Type B pancreatic cell (in vitro differentiated cells): ENCODE measurements at regions not wholly inside any gene's neighbourhood (a gene's known extent, or its start where the extent isn't known, plus 50 kb on each side); places are given as distances from the start of the nearest gene placed in this dataset.
"Not testable (repeated sequence)": the region's sequence is repeated elsewhere in the genome, so short reads cannot be mapped to it uniquely, and the experiment has no call there.

Experiments
- DNase-seq: peaks from one replicate; pipeline ENCODE4 v3.0.0; 2021; ENCODE audit warnings: mixed read lengths; ENCODE audit not compliant: unreplicated experiment; ENCODE audit errors: extremely low spot score
- H3K27ac Mint-ChIP-seq: 2 replicates; pipeline ENCODE4 v1.8.0; 2021; ENCODE audit warnings: mild to moderate bottlenecking, mixed read lengths
- H3K27me3 Mint-ChIP-seq: 2 replicates; pipeline ENCODE4 v1.8.0; 2021; ENCODE audit warnings: mixed read lengths
- H3K36me3 Mint-ChIP-seq: 2 replicates; pipeline ENCODE4 v1.8.0; 2021; ENCODE audit warnings: mixed read lengths
- H3K4me1 Mint-ChIP-seq: one replicate; pipeline ENCODE4 v1.8.0; 2021; ENCODE audit warnings: mixed read lengths; ENCODE audit not compliant: unreplicated experiment
- H3K4me3 Mint-ChIP-seq: 2 replicates; pipeline ENCODE4 v1.8.0; 2021; ENCODE audit warnings: mild to moderate bottlenecking, mixed read lengths
- H3K9me3 Mint-ChIP-seq: 2 replicates; pipeline ENCODE4 v1.8.0; 2021; ENCODE audit warnings: mixed read lengths
- CTCF ChIP-seq: fragments of 200-600 bp; sonication (generic); conservative IDR thresholded peaks from 2 replicates; pipeline ENCODE4 v1.5.0; 2021; ENCODE audit warnings: antibody characterized with exemption, mild to moderate bottlenecking

GRCh38 chr6:86872810-86873209, 64.5 kb upstream of the HTR1E start:
- H3K4me3 Mint-ChIP-seq, H3K36me3 Mint-ChIP-seq, H3K4me1 Mint-ChIP-seq, H3K27me3 Mint-ChIP-seq, H3K9me3 Mint-ChIP-seq, H3K27ac Mint-ChIP-seq, DNase-seq: not testable (repeated sequence)

- Mint-ChIP-seq H3K27ac (no peak overlapping the region), H3K36me3 (no peaks in the 10 kb centered on the region), H3K27me3 (no peaks in the 10 kb centered on the region), H3K9me3 (peaks cover 6% of the 10 kb centered on the region), H3K4me3 (no peak overlapping the region), H3K4me1 (no peaks in the 10 kb centered on the region)
- no peak for TF ChIP-seq CTCF
- no peak for DNase-seq
Observed at GRCh38 chr6:86871681-86872080, 65.6 kb upstream of the HTR1E start.

- Mint-ChIP-seq H3K36me3 (no peaks in the 10 kb centered on the region), H3K27ac (no peak overlapping the region), H3K9me3 (peaks cover 6% of the 10 kb centered on the region), H3K4me1 (no peaks in the 10 kb centered on the region), H3K4me3 (no peak overlapping the region), H3K27me3 (no peaks in the 10 kb centered on the region)
- DNase-seq, result no peak
- no peak for TF ChIP-seq CTCF
Observed at GRCh38 chr6:86869500-86869899, 67.8 kb upstream of the HTR1E start.

- Mint-ChIP-seq H3K27ac (no peak overlapping the region), H3K9me3 (no peaks in the 10 kb centered on the region), H3K27me3 (peaks cover 4% of the 10 kb centered on the region)
Observed at GRCh38 chr6:86859513-86859912, 77.8 kb upstream of the HTR1E start.

GRCh38 chr6:86858970-86859369, 78.4 kb upstream of the HTR1E start:
- Mint-ChIP-seq H3K9me3 (no peaks in the 10 kb centered on the region), H3K27me3 (peaks cover 4% of the 10 kb centered on the region), H3K36me3 (no peaks in the 10 kb centered on the region), H3K4me1 (no peaks in the 10 kb centered on the region), H3K4me3 (no peak overlapping the region), H3K27ac (no peak overlapping the region)
- DNase-seq, result no peak
- TF ChIP-seq CTCF, result no peak

More at GRCh38 chr6:86859513-86859912, 77.8 kb upstream of the HTR1E start:
- H3K4me1 Mint-ChIP-seq, result no peaks in the 10 kb centered on the region
- TF ChIP-seq CTCF, result peak; percentile 20
- H3K4me3 Mint-ChIP-seq, result no peak overlapping the region
- no peaks in the 10 kb centered on the region for H3K36me3 Mint-ChIP-seq
- DNase-seq, result no peak

GRCh38 chr6:86857783-86858182, 79.5 kb upstream of the HTR1E start:
- Mint-ChIP-seq H3K27ac (no peak overlapping the region), H3K4me1 (no peaks in the 10 kb centered on the region), H3K27me3 (peaks cover 4% of the 10 kb centered on the region), H3K9me3 (no peaks in the 10 kb centered on the region), H3K36me3 (no peaks in the 10 kb centered on the region), H3K4me3 (no peak overlapping the region)
- no peak for TF ChIP-seq CTCF
- DNase-seq, result no peak
